ENCODE measurements at regions not wholly inside any gene's neighbourhood (a gene's known extent, or its start where the extent isn't known, plus 50 kb on each side); places are given as distances from the start of the nearest gene placed in this dataset.

GRCh38 chr1:168905633-168906032 is 176.6 kb upstream of the DPT start:
- no peak overlapping the region for H3K4me3 ChIP-seq (ENCODE audit: low read depth, low read length, poor library complexity, severe bottlenecking)
- H3K36me3 ChIP-seq (ENCODE audit: insufficient read depth, low read length, poor library complexity, severe bottlenecking) = no peaks in the 10 kb centered on the region
- H3K4me1 ChIP-seq (ENCODE audit: insufficient read depth, low read length, poor library complexity, severe bottlenecking) = peaks cover 4% of the 10 kb centered on the region
- intact Hi-C loops (cut with micrococcal nuclease; ENCODE audit: unreplicated experiment) = no loop called here
- H3K9me3 ChIP-seq (ENCODE audit: low read depth, low read length, poor library complexity, severe bottlenecking) = no peaks in the 10 kb centered on the region
- no peak for DNase-seq (ENCODE audit: low spot score)
- ChIA-PET CTCF (no interaction called here), POLR2A (ENCODE audit: low non-redundant PET) (no interaction called here)
- H3K27ac ChIP-seq (ENCODE audit: low read depth, low read length, poor library complexity, severe bottlenecking) = no peak overlapping the region
- H3K27me3 ChIP-seq (replicated peaks; ENCODE audit: insufficient read depth, low read depth, low read length, poor library complexity) = no peaks in the 10 kb centered on the region
- BruUV-seq (replicated peaks) = no TSS peak
- TF ChIP-seq CTCF (conservative IDR thresholded peaks at IDR 0.05; ENCODE audit: low read depth, low read length) (no peak), EZH2 (IDR thresholded peaks at IDR 0.05; ENCODE audit: borderline replicate concordance, low read depth, low read length, poor library complexity, severe bottlenecking) (no peak)

- no peaks in the 10 kb centered on the region for H3K36me3 ChIP-seq (ENCODE audit: insufficient read depth, low read length, poor library complexity, severe bottlenecking)
- no peak for TF ChIP-seq EZH2 (IDR thresholded peaks at IDR 0.05; ENCODE audit: borderline replicate concordance, low read depth, low read length, poor library complexity, severe bottlenecking)
- TF ChIP-seq CTCF (conservative IDR thresholded peaks at IDR 0.05; ENCODE audit: low read depth, low read length) = no peak
- H3K4me3 ChIP-seq (ENCODE audit: low read depth, low read length, poor library complexity, severe bottlenecking) = no peak overlapping the region
- no peak overlapping the region for H3K27ac ChIP-seq (ENCODE audit: low read depth, low read length, poor library complexity, severe bottlenecking)
- peaks cover 4% of the 10 kb centered on the region for H3K4me1 ChIP-seq (ENCODE audit: insufficient read depth, low read length, poor library complexity, severe bottlenecking)
- intact Hi-C loops (cut with micrococcal nuclease; ENCODE audit: unreplicated experiment) = no loop called here
- H3K9me3 ChIP-seq (ENCODE audit: low read depth, low read length, poor library complexity, severe bottlenecking) = no peaks in the 10 kb centered on the region
- ChIA-PET CTCF (no interaction called here), POLR2A (ENCODE audit: low non-redundant PET) (no interaction called here)
- no TSS peak for BruUV-seq (replicated peaks)
- H3K27me3 ChIP-seq (replicated peaks; ENCODE audit: insufficient read depth, low read depth, low read length, poor library complexity) = no peaks in the 10 kb centered on the region
- DNase-seq (ENCODE audit: low spot score) = no peak
Observed at GRCh38 chr1:168906367-168906766, 177.4 kb upstream of the DPT start.

- ChIA-PET POLR2A (ENCODE audit: low non-redundant PET) (interaction anchor here (0.7 kb wide), 1 partner anchor 120 kb away, joined by 5 read pairs; no protein-coding TSS in a partner anchor), CTCF (no interaction called here)
- no peak overlapping the region for H3K27ac ChIP-seq (ENCODE audit: low read depth, low read length, poor library complexity, severe bottlenecking)
- H3K36me3 ChIP-seq (ENCODE audit: insufficient read depth, low read length, poor library complexity, severe bottlenecking) = no peaks in the 10 kb centered on the region
- no TSS peak for BruUV-seq (replicated peaks)
- intact Hi-C loops (cut with micrococcal nuclease; ENCODE audit: unreplicated experiment) = no loop called here
- H3K4me1 ChIP-seq (ENCODE audit: insufficient read depth, low read length, poor library complexity, severe bottlenecking) = peaks cover 4% of the 10 kb centered on the region
- no peak for DNase-seq (ENCODE audit: low spot score)
- H3K9me3 ChIP-seq (ENCODE audit: low read depth, low read length, poor library complexity, severe bottlenecking) = no peaks in the 10 kb centered on the region
- no peaks in the 10 kb centered on the region for H3K27me3 ChIP-seq (replicated peaks; ENCODE audit: insufficient read depth, low read depth, low read length, poor library complexity)
- no peak for TF ChIP-seq CTCF (conservative IDR thresholded peaks at IDR 0.05; ENCODE audit: low read depth, low read length)
- TF ChIP-seq EZH2 (IDR thresholded peaks at IDR 0.05; ENCODE audit: borderline replicate concordance, low read depth, low read length, poor library complexity, severe bottlenecking) = no peak
- no peak overlapping the region for H3K4me3 ChIP-seq (ENCODE audit: low read depth, low read length, poor library complexity, severe bottlenecking)
Observed at GRCh38 chr1:168907053-168907452, 178.0 kb upstream of the DPT start.
